ENCODE measurements at regions not wholly inside any gene's neighbourhood (a gene's known extent, or its start where the extent isn't known, plus 50 kb on each side); places are given as distances from the start of the nearest gene placed in this dataset.

DNA sequence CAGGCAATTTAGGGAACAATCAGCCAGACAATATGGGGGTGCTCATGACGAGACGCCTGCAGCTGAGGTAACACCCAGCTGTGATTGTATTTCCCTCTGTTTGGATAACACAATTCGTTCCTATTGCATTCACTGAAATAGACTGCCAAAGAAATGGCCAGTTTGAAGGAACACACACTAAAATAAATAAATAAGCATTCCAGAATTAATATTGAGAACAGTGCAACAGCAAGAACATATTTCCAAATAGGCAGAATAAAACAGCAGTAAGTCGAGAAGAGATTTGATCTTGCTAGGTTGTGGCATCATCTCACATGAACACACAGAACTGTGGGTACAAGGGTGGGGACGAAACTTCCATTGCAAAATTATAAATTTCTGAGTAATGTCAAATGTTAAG lies 133.5 kb upstream of the FAM47B start:
- H3K27ac ChIP-seq, result no peak overlapping the region
- intact Hi-C loops (cut with DNase I), result no loop called here
- no peaks in the 10 kb centered on the region for H3K4me1 ChIP-seq
- no peaks in the 10 kb centered on the region for H3K27me3 ChIP-seq
- TF ChIP-seq, protein P1, sequence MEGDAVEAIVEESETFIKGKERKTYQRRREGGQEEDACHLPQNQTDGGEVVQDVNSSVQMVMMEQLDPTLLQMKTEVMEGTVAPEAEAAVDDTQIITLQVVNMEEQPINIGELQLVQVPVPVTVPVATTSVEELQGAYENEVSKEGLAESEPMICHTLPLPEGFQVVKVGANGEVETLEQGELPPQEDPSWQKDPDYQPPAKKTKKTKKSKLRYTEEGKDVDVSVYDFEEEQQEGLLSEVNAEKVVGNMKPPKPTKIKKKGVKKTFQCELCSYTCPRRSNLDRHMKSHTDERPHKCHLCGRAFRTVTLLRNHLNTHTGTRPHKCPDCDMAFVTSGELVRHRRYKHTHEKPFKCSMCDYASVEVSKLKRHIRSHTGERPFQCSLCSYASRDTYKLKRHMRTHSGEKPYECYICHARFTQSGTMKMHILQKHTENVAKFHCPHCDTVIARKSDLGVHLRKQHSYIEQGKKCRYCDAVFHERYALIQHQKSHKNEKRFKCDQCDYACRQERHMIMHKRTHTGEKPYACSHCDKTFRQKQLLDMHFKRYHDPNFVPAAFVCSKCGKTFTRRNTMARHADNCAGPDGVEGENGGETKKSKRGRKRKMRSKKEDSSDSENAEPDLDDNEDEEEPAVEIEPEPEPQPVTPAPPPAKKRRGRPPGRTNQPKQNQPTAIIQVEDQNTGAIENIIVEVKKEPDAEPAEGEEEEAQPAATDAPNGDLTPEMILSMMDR (IDR thresholded peaks at IDR 0.05), result no peak
- no peak overlapping the region for H3K4me3 ChIP-seq
- DNase-seq (no peak), ATAC-seq (no peak)
- H3K9me3 ChIP-seq, result no peaks in the 10 kb centered on the region
- no peaks in the 10 kb centered on the region for H3K36me3 ChIP-seq

DNA sequence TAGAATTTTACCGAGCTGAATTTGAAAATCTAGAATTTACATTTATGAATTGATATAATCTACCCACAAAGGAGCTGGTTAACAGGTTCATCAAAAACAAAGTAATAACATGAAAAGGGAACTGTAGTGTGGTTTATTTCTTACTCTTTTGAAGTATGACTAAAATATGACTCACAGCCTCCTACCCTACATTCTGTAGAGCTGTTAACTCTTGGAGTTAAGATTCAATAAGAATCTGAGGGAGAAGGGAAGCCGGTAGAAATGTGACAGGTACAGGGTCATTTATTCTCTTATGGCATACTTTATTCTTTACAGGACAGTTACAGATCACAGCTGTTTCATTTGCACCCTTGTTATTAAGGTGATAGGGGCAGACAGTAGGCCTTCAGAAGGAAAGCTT lies 132.2 kb upstream of the FAM47B start:
- intact Hi-C loops (cut with DNase I), result no loop called here

DNA sequence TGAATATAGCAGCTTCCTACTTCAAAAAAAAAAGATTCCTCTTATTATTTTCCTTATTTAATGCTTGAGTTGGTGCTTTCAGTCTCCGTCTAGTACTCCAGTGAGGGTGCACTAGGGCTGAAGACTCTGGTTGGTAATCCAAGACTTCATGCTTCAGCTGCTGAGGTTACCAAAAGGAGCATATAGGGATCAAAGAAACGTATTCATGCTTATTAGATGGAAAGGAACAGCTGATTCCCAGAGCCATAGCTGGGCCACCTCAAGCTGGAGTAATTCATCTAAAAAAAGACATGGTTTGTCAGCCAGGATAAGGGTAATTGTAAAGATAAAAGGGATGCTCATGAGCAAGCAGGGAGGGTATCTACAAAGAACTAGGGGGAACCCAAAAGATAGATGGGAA lies 131.7 kb upstream of the FAM47B start:
- Histone ChIP-seq H3K9me3 (no peaks in the 10 kb centered on the region), H3K27ac (no peak overlapping the region), H3K4me1 (no peaks in the 10 kb centered on the region), H3K27me3 (no peaks in the 10 kb centered on the region), H3K36me3 (no peaks in the 10 kb centered on the region), H3K4me3 (no peak overlapping the region)
- intact Hi-C loops (cut with DNase I), result no loop called here
- TF ChIP-seq, protein P1 (IDR thresholded peaks at IDR 0.05), result no peak
- DNase-seq (no peak), ATAC-seq (no peak)

More for the DNA sequence above, 132.2 kb upstream of the FAM47B start:
- Histone ChIP-seq H3K27ac (no peak overlapping the region), H3K36me3 (no peaks in the 10 kb centered on the region), H3K9me3 (no peaks in the 10 kb centered on the region), H3K4me3 (no peak overlapping the region), H3K4me1 (no peaks in the 10 kb centered on the region), H3K27me3 (no peaks in the 10 kb centered on the region)
- DNase-seq (no peak), ATAC-seq (no peak)
- TF ChIP-seq, protein P1 (IDR thresholded peaks at IDR 0.05), result no peak

DNA sequence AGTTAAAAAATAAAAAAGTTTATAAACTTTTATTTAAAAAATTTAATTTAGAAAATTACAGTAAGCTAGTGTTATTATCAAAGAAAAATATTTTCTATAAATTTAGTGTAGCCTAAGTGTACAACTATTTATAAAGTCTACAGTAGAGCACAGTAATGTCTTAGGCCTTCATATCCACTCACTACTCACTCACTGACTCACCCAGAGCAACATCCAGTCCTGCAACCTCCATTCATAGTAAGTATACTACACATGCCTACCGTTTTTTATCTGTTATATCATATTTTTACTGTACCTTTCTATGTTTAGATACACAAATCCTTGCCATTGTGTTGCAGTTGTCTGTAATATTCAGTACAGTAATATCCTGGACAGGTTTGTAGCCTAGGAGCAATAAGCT lies 129.0 kb upstream of the FAM47B start:
- H3K4me1 ChIP-seq, result no peaks in the 10 kb centered on the region
- intact Hi-C loops (cut with DNase I), result no loop called here
- TF ChIP-seq, protein P1 (IDR thresholded peaks at IDR 0.05), result no peak
- DNase-seq (no peak), ATAC-seq (no peak)
- no peak overlapping the region for H3K4me3 ChIP-seq
- no peaks in the 10 kb centered on the region for H3K9me3 ChIP-seq
- no peaks in the 10 kb centered on the region for H3K36me3 ChIP-seq
- no peak overlapping the region for H3K27ac ChIP-seq
- H3K27me3 ChIP-seq, result no peaks in the 10 kb centered on the region

DNA sequence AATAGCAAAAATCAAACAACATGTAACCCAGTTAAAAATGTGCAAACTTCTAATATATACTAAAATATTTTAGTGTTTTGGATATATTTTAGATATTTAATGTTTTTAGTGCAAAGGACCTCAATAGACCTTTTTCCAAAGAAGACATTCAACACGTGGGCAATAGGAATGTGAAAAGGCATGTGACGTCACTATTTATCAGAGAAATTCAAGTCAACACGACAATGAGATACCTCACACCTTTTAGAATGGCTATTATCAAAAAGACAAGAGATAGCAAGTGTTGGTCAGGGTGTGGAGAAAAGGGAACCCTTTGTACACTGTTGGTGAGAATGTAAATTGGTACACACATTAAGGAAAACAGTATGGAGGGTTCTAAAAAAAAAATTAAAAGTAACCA lies 115.6 kb upstream of the FAM47B start:
- H3K27ac ChIP-seq, result no peak overlapping the region
- no peaks in the 10 kb centered on the region for H3K9me3 ChIP-seq
- intact Hi-C loops (cut with DNase I), result no loop called here
- TF ChIP-seq, protein P1 (IDR thresholded peaks at IDR 0.05), result no peak
- no peak overlapping the region for H3K4me3 ChIP-seq
- H3K27me3 ChIP-seq, result no peaks in the 10 kb centered on the region
- ATAC-seq (no peak), DNase-seq (no peak)
- H3K36me3 ChIP-seq, result no peaks in the 10 kb centered on the region
- no peaks in the 10 kb centered on the region for H3K4me1 ChIP-seq
